HCT116 (cell line): ENCODE measurements at regions not wholly inside any gene's neighbourhood (a gene's known extent, or its start where the extent isn't known, plus 50 kb on each side); places are given as distances from the start of the nearest gene placed in this dataset.

Source experiments
- ATAC-seq: fragments of 200-7000 bp; cut with Tn5 transposase; 2 replicates; pipeline ENCODE4 v1.9.1; 2020; ENCODE audit warnings: mild to moderate bottlenecking, moderate library complexity
- BruUV-seq: library from RNA; stranded (reverse); fragments of 400-500 nt; replicated peaks from 2 replicates; lab custom pipeline; 2021; lab: Mats Ljungman, UMichigan
- CTCF ChIA-PET: fragments of 300-600 bp; sonication (Branson Sonifier 250); formaldehyde crosslinking; loops from one replicate; lab custom pipeline; 2021; ENCODE audit warnings: antibody characterized with exemption; lab: Charles Lee
- POLR2A ChIA-PET: fragments of 300-600, 350-600 bp; sonication (Branson Sonifier 250); formaldehyde crosslinking; loops from one replicate; lab custom pipeline; 2021; ENCODE audit warnings: antibody characterized with exemption; lab: Charles Lee
- RAD21 ChIA-PET, 2 experiments: fragments of 300-600 bp; sonication (Branson Sonifier 250); formaldehyde crosslinking; loops; one replicate each; lab custom pipeline; 2023; ENCODE audit warnings: low total read pairs in 2 of 2; ENCODE audit not compliant: uncharacterized antibody in 2 of 2, unreplicated experiment in 2 of 2, low non-redundant PET in 1 of 2; lab: Charles Lee
- DNase-seq: peaks from one replicate; pipeline ENCODE4 v3.0.0-alpha.2; 2010; ENCODE audit warnings: low read depth, low spot score
- H2AFZ ChIP-seq: fragments of 200-600 bp; shearing (Covaris generic), sonication (generic); 2 replicates; pipeline ENCODE4 v1.6.1; 2017; ENCODE audit warnings: low read depth, mixed run types, mixed read lengths, antibody characterized with exemption, low read length; ENCODE audit not compliant: poor library complexity, severe bottlenecking
- H3K27ac ChIP-seq: 2 replicates; pipeline ENCODE4 v1.5.1; 2012; ENCODE audit warnings: low read depth, low read length
- H3K27me3 ChIP-seq: fragments of 200-600 bp; sonication (generic); 2 replicates; pipeline ENCODE4 v1.6.1; 2016; ENCODE audit warnings: mixed run types, low read length, mixed read lengths; ENCODE audit not compliant: insufficient read depth
- H3K36me3 ChIP-seq, 2 experiments: fragments of 200-500 bp in 1 of 2; fragments of 200-600 bp in 1 of 2; sonication (Bioruptor generic) in 1 of 2; sonication (generic) in 1 of 2; 2 replicates each; pipeline versions ENCODE4 v1.5.1 to v1.6.1; 2014 to 2016; ENCODE audit warnings: low read length in 2 of 2, inconsistent platforms in 1 of 2, mixed read lengths in 1 of 2, mixed run types in 1 of 2; ENCODE audit not compliant: insufficient read depth in 2 of 2, control insufficient read depth in 1 of 2
- H3K4me1 ChIP-seq, 2 experiments: fragments of 200-600 bp in 1 of 2; sonication (generic) in 1 of 2; 2 replicates each; pipeline versions ENCODE4 v1.5.1 to v1.6.1; 2012 to 2017; ENCODE audit warnings: low read length in 2 of 2, inconsistent platforms in 1 of 2, mild to moderate bottlenecking in 1 of 2, mixed read lengths in 1 of 2, mixed run types in 1 of 2, moderate library complexity in 1 of 2; ENCODE audit not compliant: insufficient read depth in 2 of 2, control insufficient read depth in 1 of 2
- H3K4me2 ChIP-seq: fragments of 200-600 bp; sonication (generic); 2 replicates; pipeline ENCODE4 v1.6.1; 2017; ENCODE audit warnings: mixed run types, low read length, mixed read lengths
- H3K4me3 ChIP-seq, 2 experiments: fragments of 200-600 bp in 1 of 2; sonication (generic) in 1 of 2; replicated peaks in 1 of 2; 2 replicates each; pipeline ENCODE4 v1.5.1; 2011 to 2016; ENCODE audit warnings: low read length in 2 of 2, control low read depth in 1 of 2, low read depth in 1 of 2, mild to moderate bottlenecking in 1 of 2, mixed read lengths in 1 of 2, mixed run types in 1 of 2
- H3K79me2 ChIP-seq: fragments of 200-600 bp; sonication (generic); 2 replicates; pipeline ENCODE4 v1.6.1; 2017; ENCODE audit warnings: mild to moderate bottlenecking, mixed run types, low read length, moderate library complexity, mixed read lengths; ENCODE audit not compliant: insufficient read depth
- H3K9ac ChIP-seq: fragments of 200-600 bp; sonication (generic); 2 replicates; pipeline ENCODE4 v1.6.1; 2016; ENCODE audit warnings: low read length, mixed read lengths
- H3K9me2 ChIP-seq: fragments of 200-600 bp; sonication (generic), shearing (Covaris generic); 2 replicates; pipeline ENCODE4 v1.6.1; 2017; ENCODE audit warnings: mixed run types, mild to moderate bottlenecking, moderate library complexity; ENCODE audit not compliant: insufficient read depth
- H3K9me3 ChIP-seq, 2 experiments: fragments of 200-500 bp in 1 of 2; fragments of 200-600 bp in 1 of 2; sonication (Bioruptor generic) in 1 of 2; sonication (generic) in 1 of 2; 2 replicates each; pipeline ENCODE4 v1.6.1; 2014 to 2017; ENCODE audit warnings: low read length in 2 of 2, mixed read lengths in 2 of 2, inconsistent platforms in 1 of 2, low read depth in 1 of 2, mild to moderate bottlenecking in 1 of 2, mixed run types in 1 of 2, moderate library complexity in 1 of 2; ENCODE audit not compliant: control insufficient read depth in 1 of 2, insufficient read depth in 1 of 2
- H4K20me1 ChIP-seq: fragments of 200-600 bp; sonication (generic), shearing (Covaris generic); 2 replicates; pipeline ENCODE4 v1.6.1; 2017; ENCODE audit warnings: mixed run types, mild to moderate bottlenecking, moderate library complexity; ENCODE audit not compliant: insufficient read depth
- CBX3 ChIP-seq: IDR thresholded peaks from 2 replicates; pipeline ENCODE4 v1.6.1; 2012; ENCODE audit warnings: low read depth
- CEBPB ChIP-seq: IDR thresholded peaks from 2 replicates; pipeline ENCODE4 v1.6.1; 2012; ENCODE audit warnings: low read depth
- CTCF ChIP-seq, 3 experiments: fragments of 200-600 bp in 1 of 3; sonication (generic) in 1 of 3; IDR thresholded peaks in 2 of 3; conservative IDR thresholded peaks in 1 of 3; 2 replicates each; pipeline ENCODE4 v1.5.1; 2012 to 2017; ENCODE audit warnings: low read depth in 2 of 3, low read length in 2 of 3, antibody characterized with exemption in 1 of 3, borderline replicate concordance in 1 of 3, control low read depth in 1 of 3, mild to moderate bottlenecking in 1 of 3, mixed read lengths in 1 of 3, mixed run types in 1 of 3, moderate library complexity in 1 of 3; ENCODE audit not compliant: insufficient read depth in 1 of 3
- ELF1 ChIP-seq: IDR thresholded peaks from 2 replicates; pipeline ENCODE4 v1.6.1; 2012; ENCODE audit warnings: low read depth, borderline replicate concordance
- EZH2 ChIP-seq: fragments of 200-600 bp; sonication (generic); IDR thresholded peaks from 2 replicates; pipeline ENCODE4 v1.6.1; 2017; ENCODE audit warnings: antibody characterized with exemption, mixed run types
- FOSL1 ChIP-seq: IDR thresholded peaks from 2 replicates; pipeline ENCODE4 v1.6.1; 2012; ENCODE audit warnings: low read depth
- JUND ChIP-seq: IDR thresholded peaks from 2 replicates; pipeline ENCODE4 v1.6.1; 2012
- MAX ChIP-seq: IDR thresholded peaks from 2 replicates; pipeline ENCODE4 v1.6.1; 2012
- POLR2A ChIP-seq: IDR thresholded peaks from 2 replicates; pipeline ENCODE4 v1.7.0; 2011; ENCODE audit warnings: borderline replicate concordance; ENCODE audit not compliant: insufficient read depth, insufficient read length; ENCODE audit errors: extremely low read depth
- POLR2AphosphoS5 ChIP-seq: IDR thresholded peaks from 2 replicates; pipeline ENCODE4 v1.6.1; 2011; ENCODE audit warnings: mild to moderate bottlenecking, low read depth, low read length, moderate library complexity
- RAD21 ChIP-seq: IDR thresholded peaks from 2 replicates; pipeline ENCODE4 v1.6.1; 2012; ENCODE audit warnings: low read depth, mild to moderate bottlenecking
- SIN3A ChIP-seq: IDR thresholded peaks from 2 replicates; pipeline ENCODE4 v1.6.1; 2012; ENCODE audit warnings: low read depth
- SP1 ChIP-seq: IDR thresholded peaks from 2 replicates; pipeline ENCODE4 v1.6.1; 2012; ENCODE audit warnings: low read depth
- SRF ChIP-seq: IDR thresholded peaks from 2 replicates; pipeline ENCODE4 v1.6.1; 2012; ENCODE audit warnings: low read depth
- TCF7L2 ChIP-seq: IDR thresholded peaks from 2 replicates; pipeline ENCODE4 v1.7.0; 2011; ENCODE audit warnings: borderline replicate concordance, inconsistent platforms; ENCODE audit not compliant: insufficient read depth, insufficient read length; ENCODE audit errors: extremely low read depth
- YY1 ChIP-seq: IDR thresholded peaks from 2 replicates; pipeline ENCODE4 v1.6.1; 2011; ENCODE audit warnings: low read length, low read depth, moderate library complexity, mild to moderate bottlenecking; ENCODE audit not compliant: insufficient replicate concordance; ENCODE audit errors: extremely low read depth
- ZFX ChIP-seq: fragments of 450-650 bp; IDR thresholded peaks from 2 replicates; pipeline ENCODE4 v1.6.1; 2017
- ZNF274 ChIP-seq: fragments of 200-500 bp; sonication (Bioruptor generic); IDR thresholded peaks from 2 replicates; pipeline ENCODE4 v1.6.1; 2014; ENCODE audit warnings: mild to moderate bottlenecking, low read depth, low read length, inconsistent platforms
- intact Hi-C: fragments of 100-400 bp; cut with micrococcal nuclease; formaldehyde crosslinking; loops from 2 replicates; pipeline ENCODE4 v1.10.0; 2022
- TF ChIP-seq, protein P1 (sequence below): IDR thresholded peaks from 2 replicates; pipeline ENCODE4 v1.6.1; 2012; ENCODE audit warnings: low read depth

DNA sequence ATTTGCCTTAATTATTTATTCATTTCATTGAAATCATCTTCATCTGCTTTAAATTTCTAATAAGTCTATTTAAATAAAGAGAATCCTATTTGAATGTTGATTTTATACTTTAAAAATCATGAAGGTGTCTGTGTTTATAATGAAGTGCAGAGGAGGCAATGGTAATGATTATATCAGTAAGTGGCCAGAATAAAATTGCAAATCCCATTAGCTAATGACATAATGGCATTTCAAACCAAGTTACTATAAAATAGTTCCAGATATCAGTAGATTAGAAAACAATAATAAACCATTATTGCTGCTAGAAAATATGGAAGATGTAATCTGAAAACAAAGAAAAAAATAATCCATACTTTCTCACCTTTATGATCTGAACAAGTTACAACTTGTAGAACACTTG is 647.8 kb upstream of the KLHL1 start:
- ChIA-PET RAD21 (no interaction called here), CTCF (no interaction called here), POLR2A (no interaction called here)
- Histone ChIP-seq H3K9ac (no peak overlapping the region), H2AFZ (no peak overlapping the region), H3K36me3 (no peaks in the 10 kb centered on the region), H4K20me1 (no peaks in the 10 kb centered on the region), H3K9me2 (no peaks in the 10 kb centered on the region), H3K4me2 (no peak overlapping the region), H3K79me2 (no peaks in the 10 kb centered on the region), H3K4me3 (no peak overlapping the region), H3K27ac (no peak overlapping the region), H3K4me1 (no peaks in the 10 kb centered on the region), H3K9me3 (no peaks in the 10 kb centered on the region), H3K27me3 (no peaks in the 10 kb centered on the region)
- ATAC-seq (no peak), DNase-seq (no peak)
- intact Hi-C loops: no loop called here
- TF ChIP-seq CEBPB: no peak
- TF ChIP-seq, protein P1, sequence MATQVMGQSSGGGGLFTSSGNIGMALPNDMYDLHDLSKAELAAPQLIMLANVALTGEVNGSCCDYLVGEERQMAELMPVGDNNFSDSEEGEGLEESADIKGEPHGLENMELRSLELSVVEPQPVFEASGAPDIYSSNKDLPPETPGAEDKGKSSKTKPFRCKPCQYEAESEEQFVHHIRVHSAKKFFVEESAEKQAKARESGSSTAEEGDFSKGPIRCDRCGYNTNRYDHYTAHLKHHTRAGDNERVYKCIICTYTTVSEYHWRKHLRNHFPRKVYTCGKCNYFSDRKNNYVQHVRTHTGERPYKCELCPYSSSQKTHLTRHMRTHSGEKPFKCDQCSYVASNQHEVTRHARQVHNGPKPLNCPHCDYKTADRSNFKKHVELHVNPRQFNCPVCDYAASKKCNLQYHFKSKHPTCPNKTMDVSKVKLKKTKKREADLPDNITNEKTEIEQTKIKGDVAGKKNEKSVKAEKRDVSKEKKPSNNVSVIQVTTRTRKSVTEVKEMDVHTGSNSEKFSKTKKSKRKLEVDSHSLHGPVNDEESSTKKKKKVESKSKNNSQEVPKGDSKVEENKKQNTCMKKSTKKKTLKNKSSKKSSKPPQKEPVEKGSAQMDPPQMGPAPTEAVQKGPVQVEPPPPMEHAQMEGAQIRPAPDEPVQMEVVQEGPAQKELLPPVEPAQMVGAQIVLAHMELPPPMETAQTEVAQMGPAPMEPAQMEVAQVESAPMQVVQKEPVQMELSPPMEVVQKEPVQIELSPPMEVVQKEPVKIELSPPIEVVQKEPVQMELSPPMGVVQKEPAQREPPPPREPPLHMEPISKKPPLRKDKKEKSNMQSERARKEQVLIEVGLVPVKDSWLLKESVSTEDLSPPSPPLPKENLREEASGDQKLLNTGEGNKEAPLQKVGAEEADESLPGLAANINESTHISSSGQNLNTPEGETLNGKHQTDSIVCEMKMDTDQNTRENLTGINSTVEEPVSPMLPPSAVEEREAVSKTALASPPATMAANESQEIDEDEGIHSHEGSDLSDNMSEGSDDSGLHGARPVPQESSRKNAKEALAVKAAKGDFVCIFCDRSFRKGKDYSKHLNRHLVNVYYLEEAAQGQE: no peak
- no peak for TF ChIP-seq CTCF (IDR thresholded peaks at IDR 0.05 in 2 of 3, conservative IDR thresholded peaks at IDR 0.05 in 1 of 3; ENCODE audit: borderline replicate concordance in 1 of 3, insufficient read depth in 1 of 3, low read depth in 2 of 3, low read length in 2 of 3)
- no peak for TF ChIP-seq YY1
- no peak for TF ChIP-seq SRF
- TF ChIP-seq MAX: no peak
- no peak for TF ChIP-seq POLR2AphosphoS5
- TF ChIP-seq ZFX: no peak
- no peak for TF ChIP-seq FOSL1
- TF ChIP-seq JUND: no peak
- TF ChIP-seq POLR2A: no peak
- TF ChIP-seq ELF1: no peak
- no peak for TF ChIP-seq ZNF274
- TF ChIP-seq TCF7L2: no peak
- TF ChIP-seq CBX3: no peak
- no peak for TF ChIP-seq EZH2
- TF ChIP-seq RAD21: no peak
- no peak for TF ChIP-seq SIN3A
- no peak for TF ChIP-seq SP1
- no TSS peak for BruUV-seq
